ENCODE measurements at regions not wholly inside any gene's neighbourhood (a gene's known extent, or its start where the extent isn't known, plus 50 kb on each side); places are given as distances from the start of the nearest gene placed in this dataset.
"Not testable (repeated sequence)": the region's sequence is repeated elsewhere in the genome, so short reads cannot be mapped to it uniquely, and the experiment has no call there.

GRCh38 chr18:35810520-35810919 lies 162.0 kb upstream of the RMP24 start:
- no peaks in the 10 kb centered on the region for H3K36me3 ChIP-seq
- H3K27me3 ChIP-seq (replicated peaks; ENCODE audit: insufficient read depth) = no peaks in the 10 kb centered on the region
- 95% methylated on average over 2 of the region's 2 CpGs for WGBS
- H3K4me3 ChIP-seq = no peak overlapping the region
- H3K27ac ChIP-seq = no peak overlapping the region
- DNase-seq (ENCODE audit: low spot score) = no peak
- H3K4me1 ChIP-seq (replicated peaks) = no peaks in the 10 kb centered on the region
- TF ChIP-seq, protein P1, sequence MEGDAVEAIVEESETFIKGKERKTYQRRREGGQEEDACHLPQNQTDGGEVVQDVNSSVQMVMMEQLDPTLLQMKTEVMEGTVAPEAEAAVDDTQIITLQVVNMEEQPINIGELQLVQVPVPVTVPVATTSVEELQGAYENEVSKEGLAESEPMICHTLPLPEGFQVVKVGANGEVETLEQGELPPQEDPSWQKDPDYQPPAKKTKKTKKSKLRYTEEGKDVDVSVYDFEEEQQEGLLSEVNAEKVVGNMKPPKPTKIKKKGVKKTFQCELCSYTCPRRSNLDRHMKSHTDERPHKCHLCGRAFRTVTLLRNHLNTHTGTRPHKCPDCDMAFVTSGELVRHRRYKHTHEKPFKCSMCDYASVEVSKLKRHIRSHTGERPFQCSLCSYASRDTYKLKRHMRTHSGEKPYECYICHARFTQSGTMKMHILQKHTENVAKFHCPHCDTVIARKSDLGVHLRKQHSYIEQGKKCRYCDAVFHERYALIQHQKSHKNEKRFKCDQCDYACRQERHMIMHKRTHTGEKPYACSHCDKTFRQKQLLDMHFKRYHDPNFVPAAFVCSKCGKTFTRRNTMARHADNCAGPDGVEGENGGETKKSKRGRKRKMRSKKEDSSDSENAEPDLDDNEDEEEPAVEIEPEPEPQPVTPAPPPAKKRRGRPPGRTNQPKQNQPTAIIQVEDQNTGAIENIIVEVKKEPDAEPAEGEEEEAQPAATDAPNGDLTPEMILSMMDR (IDR thresholded peaks at IDR 0.05) = no peak
- TF ChIP-seq POLR2AphosphoS5 (IDR thresholded peaks at IDR 0.05) (no peak), POLR2A (IDR thresholded peaks at IDR 0.05) (no peak)
- H3K9me3 ChIP-seq = no peaks in the 10 kb centered on the region
- intact Hi-C loops (cut with DNase I) = no loop called here

DNA sequence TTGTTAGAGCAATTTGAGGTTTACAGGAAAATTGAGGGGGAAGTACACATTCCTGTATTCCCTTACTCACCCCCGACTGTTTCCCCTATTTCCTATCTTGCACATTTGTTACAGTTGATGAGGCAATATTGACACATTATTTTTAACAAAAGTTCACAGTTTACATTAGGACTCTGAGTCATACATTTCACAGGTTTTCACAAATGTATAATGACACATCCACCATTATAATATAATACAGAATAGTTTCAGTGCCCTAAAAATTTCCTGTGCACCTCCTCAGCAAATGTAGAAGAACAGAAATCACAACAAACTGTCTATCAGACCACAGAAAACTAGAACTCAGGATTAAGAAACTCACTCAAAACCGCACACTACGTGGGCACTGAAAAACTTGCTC lies 160.6 kb upstream of the RMP24 start:
- TF ChIP-seq POLR2AphosphoS5 (IDR thresholded peaks at IDR 0.05) (no peak), POLR2A (IDR thresholded peaks at IDR 0.05) (no peak)
- TF ChIP-seq, protein P1 (IDR thresholded peaks at IDR 0.05) = no peak
- no peaks in the 10 kb centered on the region for H3K27me3 ChIP-seq (replicated peaks; ENCODE audit: insufficient read depth)
- DNase-seq (ENCODE audit: low spot score) = no peak
- H3K4me1 ChIP-seq (replicated peaks) = no peaks in the 10 kb centered on the region
- no peak overlapping the region for H3K4me3 ChIP-seq
- H3K36me3 ChIP-seq = no peaks in the 10 kb centered on the region
- no peak overlapping the region for H3K27ac ChIP-seq
- intact Hi-C loops (cut with DNase I) = no loop called here
- H3K9me3 ChIP-seq = no peaks in the 10 kb centered on the region
- WGBS = 50% methylated on average over 3 of the region's 3 CpGs

- H3K4me1 ChIP-seq (replicated peaks); H3K9me3 ChIP-seq; H3K27me3 ChIP-seq (replicated peaks; ENCODE audit: insufficient read depth); intact Hi-C loops (cut with DNase I); H3K36me3 ChIP-seq; H3K4me3 ChIP-seq; DNase-seq (ENCODE audit: low spot score); H3K27ac ChIP-seq: not testable (repeated sequence)
- 73% methylated on average over 2 of the region's 2 CpGs for WGBS
Observed at GRCh38 chr18:35815011-35815410, 157.5 kb upstream of the RMP24 start.

- 90% methylated on average over 3 of the region's 3 CpGs for WGBS
- Histone ChIP-seq H3K4me3 (no peak overlapping the region), H3K9me3 (no peaks in the 10 kb centered on the region), H3K36me3 (no peaks in the 10 kb centered on the region), H3K27me3 (replicated peaks; ENCODE audit: insufficient read depth) (no peaks in the 10 kb centered on the region), H3K4me1 (replicated peaks) (no peaks in the 10 kb centered on the region), H3K27ac (no peak overlapping the region)
- intact Hi-C loops (cut with DNase I) = no loop called here
- DNase-seq (ENCODE audit: low spot score) = no peak
- TF ChIP-seq POLR2A (IDR thresholded peaks at IDR 0.05) (no peak), POLR2AphosphoS5 (IDR thresholded peaks at IDR 0.05) (no peak)
- TF ChIP-seq, protein P1 (IDR thresholded peaks at IDR 0.05) = no peak
Observed at GRCh38 chr18:35816003-35816402, 156.5 kb upstream of the RMP24 start.

DNA sequence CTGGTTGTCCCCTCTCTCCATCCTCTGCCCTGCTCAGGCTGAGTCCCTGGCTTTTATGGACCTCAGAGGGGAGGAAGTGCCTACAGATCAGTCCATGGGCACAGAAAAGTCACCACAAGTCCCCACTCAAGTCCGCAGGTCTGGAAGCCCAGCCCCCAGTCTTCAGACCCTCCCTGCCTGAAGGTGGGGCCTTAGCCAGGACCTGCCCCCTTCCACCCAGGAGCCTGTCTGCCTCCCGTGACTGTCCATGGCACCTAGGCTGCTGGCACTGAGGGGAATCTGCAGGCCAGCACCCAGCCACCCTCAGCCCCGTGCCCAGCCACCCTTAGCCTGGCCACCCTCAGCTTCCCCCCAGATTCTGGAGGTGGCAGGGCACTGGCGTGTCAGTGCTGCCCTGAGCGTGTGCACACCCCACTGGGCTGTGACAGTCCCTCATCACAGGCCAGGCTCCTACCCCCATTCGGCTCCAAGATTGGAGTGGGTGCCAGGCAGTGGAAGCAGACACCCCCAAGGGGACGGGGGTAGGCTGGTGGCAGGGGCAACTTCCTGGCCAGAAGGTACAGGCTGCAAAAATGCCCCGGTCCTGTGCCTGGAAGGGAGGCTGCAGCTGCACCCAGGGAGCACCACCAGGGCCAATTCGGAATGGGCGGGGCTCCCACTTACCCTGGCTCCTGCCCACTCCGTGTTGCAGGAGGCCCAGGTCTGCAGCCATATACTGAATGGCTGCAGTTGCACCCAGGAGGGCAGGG lies 154.7 kb upstream of the RMP24 start:
- no peak for DNase-seq (ENCODE audit: low spot score)
- Histone ChIP-seq H3K4me3 (no peak overlapping the region), H3K9me3 (no peaks in the 10 kb centered on the region), H3K36me3 (no peaks in the 10 kb centered on the region), H3K27ac (no peak overlapping the region), H3K27me3 (replicated peaks; ENCODE audit: insufficient read depth) (no peaks in the 10 kb centered on the region), H3K4me1 (replicated peaks) (no peaks in the 10 kb centered on the region)
- TF ChIP-seq, protein P1 (IDR thresholded peaks at IDR 0.05) = no peak
- TF ChIP-seq POLR2A (IDR thresholded peaks at IDR 0.05) (no peak), POLR2AphosphoS5 (IDR thresholded peaks at IDR 0.05) (no peak)
- intact Hi-C loops (cut with DNase I) = no loop called here
- WGBS = 84% methylated on average over 11 of the region's 11 CpGs
